OCI-LY1 (cell line): ENCODE measurements at regions not wholly inside any gene's neighbourhood (a gene's known extent, or its start where the extent isn't known, plus 50 kb on each side); places are given as distances from the start of the nearest gene placed in this dataset.

ENCODE experiments used
- EZH2 ChIP-seq: fragments of 200-600 bp; sonication (generic), shearing (Covaris generic); IDR thresholded peaks from 2 replicates; pipeline ENCODE4 v1.8.0; 2017; ENCODE audit warnings: borderline replicate concordance, mixed run types, mild to moderate bottlenecking, antibody characterized with exemption, low read length, moderate library complexity, mixed read lengths
- TF ChIP-seq, protein P1 (sequence below): fragments of 200-600 bp; sonication (generic), shearing (Covaris generic); IDR thresholded peaks from 2 replicates; pipeline ENCODE4 v1.5.1; 2017; ENCODE audit warnings: mild to moderate bottlenecking, antibody characterized with exemption, low read length, moderate library complexity, mixed read lengths

DNA sequence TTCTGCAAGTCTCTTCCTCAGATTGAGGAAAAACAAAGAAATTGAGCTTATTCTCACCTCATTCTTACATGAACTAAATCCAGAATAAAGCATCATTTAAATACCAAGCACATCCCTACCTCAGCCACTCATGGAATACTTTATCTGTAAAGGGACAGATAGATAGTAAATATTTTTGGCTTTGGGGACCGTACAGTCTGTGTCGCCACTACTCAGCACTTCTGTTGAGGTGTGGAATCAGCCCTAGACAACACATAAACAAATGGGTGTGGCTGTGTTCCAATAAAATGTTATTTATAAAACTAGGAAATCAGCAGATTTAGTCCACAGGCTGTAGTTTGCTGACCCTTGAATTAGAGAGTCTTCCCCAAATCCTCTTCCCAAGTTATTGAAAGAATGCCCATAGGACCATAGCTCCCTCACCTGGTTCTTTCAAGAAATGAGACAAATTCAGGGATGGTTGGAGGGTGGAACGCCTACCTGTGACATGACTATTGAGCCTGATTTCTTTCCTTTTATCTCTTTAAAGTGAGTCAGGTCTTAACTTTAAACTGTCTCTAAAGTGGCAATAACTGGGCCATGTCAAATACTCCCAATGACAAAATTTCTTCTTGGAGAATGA, 878.5 kb downstream of the USP25 start:
- TF ChIP-seq, protein P1, sequence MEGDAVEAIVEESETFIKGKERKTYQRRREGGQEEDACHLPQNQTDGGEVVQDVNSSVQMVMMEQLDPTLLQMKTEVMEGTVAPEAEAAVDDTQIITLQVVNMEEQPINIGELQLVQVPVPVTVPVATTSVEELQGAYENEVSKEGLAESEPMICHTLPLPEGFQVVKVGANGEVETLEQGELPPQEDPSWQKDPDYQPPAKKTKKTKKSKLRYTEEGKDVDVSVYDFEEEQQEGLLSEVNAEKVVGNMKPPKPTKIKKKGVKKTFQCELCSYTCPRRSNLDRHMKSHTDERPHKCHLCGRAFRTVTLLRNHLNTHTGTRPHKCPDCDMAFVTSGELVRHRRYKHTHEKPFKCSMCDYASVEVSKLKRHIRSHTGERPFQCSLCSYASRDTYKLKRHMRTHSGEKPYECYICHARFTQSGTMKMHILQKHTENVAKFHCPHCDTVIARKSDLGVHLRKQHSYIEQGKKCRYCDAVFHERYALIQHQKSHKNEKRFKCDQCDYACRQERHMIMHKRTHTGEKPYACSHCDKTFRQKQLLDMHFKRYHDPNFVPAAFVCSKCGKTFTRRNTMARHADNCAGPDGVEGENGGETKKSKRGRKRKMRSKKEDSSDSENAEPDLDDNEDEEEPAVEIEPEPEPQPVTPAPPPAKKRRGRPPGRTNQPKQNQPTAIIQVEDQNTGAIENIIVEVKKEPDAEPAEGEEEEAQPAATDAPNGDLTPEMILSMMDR: no peak
- no peak for TF ChIP-seq EZH2
